ENCODE measurements at regions not wholly inside any gene's neighbourhood (a gene's known extent, or its start where the extent isn't known, plus 50 kb on each side); places are given as distances from the start of the nearest gene placed in this dataset.

DNA sequence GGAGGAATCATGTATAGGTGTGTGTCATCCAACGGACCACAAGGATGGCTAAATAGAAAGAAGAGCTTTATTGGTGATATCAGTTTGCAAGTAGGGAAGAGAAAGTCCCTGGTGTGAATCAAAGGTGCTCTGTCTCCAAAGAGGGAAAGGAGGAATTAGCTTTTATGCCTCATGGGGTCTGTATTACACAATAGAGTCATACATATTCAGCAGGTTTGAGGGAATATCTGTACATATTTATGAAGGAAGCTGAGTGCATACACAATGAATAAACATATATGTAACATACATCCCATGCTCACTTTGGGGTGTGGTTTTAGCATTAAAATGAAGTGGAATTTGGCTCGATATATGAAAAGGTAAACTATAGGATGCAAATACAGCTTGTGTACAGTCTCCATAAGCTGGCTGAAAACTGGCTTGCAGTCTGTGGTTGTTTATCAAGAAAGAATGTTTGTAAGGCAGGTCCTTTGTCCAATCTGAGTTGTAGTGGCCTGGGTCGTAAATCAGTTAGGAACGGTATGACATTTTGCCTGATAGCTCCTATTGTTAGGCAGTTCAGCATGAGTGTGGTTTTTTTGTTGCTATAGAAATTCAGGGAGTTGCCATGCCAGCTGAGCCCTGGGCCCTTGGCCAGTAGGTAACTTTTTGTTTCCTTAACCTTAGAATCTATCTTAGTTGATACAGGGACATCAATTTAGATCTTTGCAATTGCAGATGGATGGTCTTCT is 198.0 kb upstream of the ZP4 start:
- Histone ChIP-seq H3K56ac (ENCODE audit: insufficient read length, low read depth, low read length) (no peak overlapping the region), H3K4me1 (ENCODE audit: insufficient read depth, low read length) (no peaks in the 10 kb centered on the region; the same call in 1 of the 2 replicates), H3K23me2 (ENCODE audit: insufficient read length, low read depth, low read length, poor library complexity, severe bottlenecking) (no peaks in the 10 kb centered on the region), H4K20me1 (ENCODE audit: control insufficient read depth, insufficient read depth, insufficient read length) (no peaks in the 10 kb centered on the region), H2AFZ (ENCODE audit: low read length) (no peak overlapping the region), H2BK120ac (ENCODE audit: low read depth, low read length, poor library complexity, severe bottlenecking) (no peak overlapping the region), H2AK5ac (ENCODE audit: insufficient read length, low read length) (no peak overlapping the region), H3K79me1 (ENCODE audit: insufficient read depth, low read depth, low read length, poor library complexity, severe bottlenecking) (no peaks in the 10 kb centered on the region), H3K27ac (ENCODE audit: insufficient read length, low read depth, low read length) (no peak overlapping the region), H3K9ac (ENCODE audit: extremely low read depth, insufficient read length, low read length) (no peak overlapping the region), H4K8ac (replicated peaks; ENCODE audit: insufficient read length, low read depth, low read length) (no peak overlapping the region), H3K18ac (ENCODE audit: insufficient read length, low read depth, low read length) (no peak overlapping the region), H3T11ph (ENCODE audit: low read length) (no peak overlapping the region), H3K23ac (ENCODE audit: insufficient read length, low read depth, low read length) (no peak overlapping the region), H3K79me2 (ENCODE audit: insufficient read depth, low read length) (no peaks in the 10 kb centered on the region), H2BK5ac (ENCODE audit: insufficient read length, low read length) (no peak overlapping the region), H2BK20ac (ENCODE audit: low read depth, low read length, poor library complexity, severe bottlenecking) (no peak overlapping the region), H2BK15ac (ENCODE audit: low read depth, low read length) (no peak overlapping the region), H2BK12ac (ENCODE audit: insufficient read length, low read depth, low read length) (no peak overlapping the region), H3K27me3 (ENCODE audit: insufficient read depth, low read length) (no peaks in the 10 kb centered on the region), H3K4me2 (ENCODE audit: insufficient read depth, insufficient read length, low read length) (no peak overlapping the region), H3K9me3 (ENCODE audit: control insufficient read depth, low read depth, low read length) (no peaks in the 10 kb centered on the region), H4K91ac (ENCODE audit: insufficient read length, low read depth, low read length) (no peak overlapping the region), H3K14ac (ENCODE audit: insufficient read depth, low read length) (no peak overlapping the region), H3K4ac (ENCODE audit: low read depth, low read length) (no peak overlapping the region), H4K5ac (ENCODE audit: insufficient read length, low read depth, low read length) (no peak overlapping the region)
- whole genome bisulfite sequencing (ENCODE audit: extremely low coverage, insufficient read length, low lambda C conversion rate) = no CpG with 5 or more reads among the region's 4 CpGs
- no peak overlapping the region for H3K4me3 Mint-ChIP-seq
- no peaks in the 10 kb centered on the region; a peak in 1 of 7 replicates for H3K36me3 Mint-ChIP-seq (ENCODE audit: insufficient read depth in 1 of 3, low read depth in 3 of 3)
- peaks cover 10 to 13% of the 10 kb centered on the region in 2 experiments for H3K4me1 Mint-ChIP-seq
- peak overlapping the region in 1 of 3 experiments; percentile 56; a peak in 2 of 7 replicates for H3K27ac Mint-ChIP-seq
- no peaks in the 10 kb centered on the region for H3K27me3 Mint-ChIP-seq (ENCODE audit: low read depth)
- TF ChIP-seq, protein P1, sequence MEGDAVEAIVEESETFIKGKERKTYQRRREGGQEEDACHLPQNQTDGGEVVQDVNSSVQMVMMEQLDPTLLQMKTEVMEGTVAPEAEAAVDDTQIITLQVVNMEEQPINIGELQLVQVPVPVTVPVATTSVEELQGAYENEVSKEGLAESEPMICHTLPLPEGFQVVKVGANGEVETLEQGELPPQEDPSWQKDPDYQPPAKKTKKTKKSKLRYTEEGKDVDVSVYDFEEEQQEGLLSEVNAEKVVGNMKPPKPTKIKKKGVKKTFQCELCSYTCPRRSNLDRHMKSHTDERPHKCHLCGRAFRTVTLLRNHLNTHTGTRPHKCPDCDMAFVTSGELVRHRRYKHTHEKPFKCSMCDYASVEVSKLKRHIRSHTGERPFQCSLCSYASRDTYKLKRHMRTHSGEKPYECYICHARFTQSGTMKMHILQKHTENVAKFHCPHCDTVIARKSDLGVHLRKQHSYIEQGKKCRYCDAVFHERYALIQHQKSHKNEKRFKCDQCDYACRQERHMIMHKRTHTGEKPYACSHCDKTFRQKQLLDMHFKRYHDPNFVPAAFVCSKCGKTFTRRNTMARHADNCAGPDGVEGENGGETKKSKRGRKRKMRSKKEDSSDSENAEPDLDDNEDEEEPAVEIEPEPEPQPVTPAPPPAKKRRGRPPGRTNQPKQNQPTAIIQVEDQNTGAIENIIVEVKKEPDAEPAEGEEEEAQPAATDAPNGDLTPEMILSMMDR (conservative IDR thresholded peaks at IDR 0.05) = no peak
- DNase-seq = no peak
- H3K9me3 Mint-ChIP-seq = no peaks in the 10 kb centered on the region
